Epithelial cell of prostate (primary cell): ENCODE measurements at regions not wholly inside any gene's neighbourhood (a gene's known extent, or its start where the extent isn't known, plus 50 kb on each side); places are given as distances from the start of the nearest gene placed in this dataset.
A peak's percentile ranks its signal among the peaks of the same experiment; 100 is the strongest.
"Not testable (repeated sequence)": the region's sequence is repeated elsewhere in the genome, so short reads cannot be mapped to it uniquely, and the experiment has no call there.

Source experiments
- DNase-seq: peaks from one replicate; pipeline ENCODE4 v3.0.0-alpha.2; 2011; ENCODE audit warnings: low read depth, low spot score
- H3K27ac ChIP-seq: fragments of 450-650 bp; 2 replicates; pipeline ENCODE4 v1.5.1; 2017; ENCODE audit warnings: mild to moderate bottlenecking

DNA sequence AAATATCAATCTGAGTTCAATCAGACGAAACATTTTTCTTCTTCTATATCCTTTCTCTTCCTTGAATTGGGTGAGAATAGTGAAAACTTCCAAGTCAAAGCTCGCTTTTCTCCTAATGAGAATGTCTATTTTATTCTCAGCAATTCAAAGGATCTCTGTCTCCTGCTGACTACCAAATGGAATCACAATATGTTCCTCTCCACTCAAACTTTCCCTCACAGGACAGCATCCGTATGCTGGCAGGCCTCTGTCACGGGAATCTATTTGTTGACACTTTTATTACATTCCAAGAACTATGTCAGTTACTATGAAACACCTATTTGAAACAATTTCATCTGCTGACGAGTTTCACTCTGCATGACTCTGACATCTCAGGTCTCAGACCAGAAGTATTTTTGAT lies 1196.6 kb downstream of the CDH11 start:
- H3K27ac ChIP-seq = no peak overlapping the region
- DNase-seq = no peak

DNA sequence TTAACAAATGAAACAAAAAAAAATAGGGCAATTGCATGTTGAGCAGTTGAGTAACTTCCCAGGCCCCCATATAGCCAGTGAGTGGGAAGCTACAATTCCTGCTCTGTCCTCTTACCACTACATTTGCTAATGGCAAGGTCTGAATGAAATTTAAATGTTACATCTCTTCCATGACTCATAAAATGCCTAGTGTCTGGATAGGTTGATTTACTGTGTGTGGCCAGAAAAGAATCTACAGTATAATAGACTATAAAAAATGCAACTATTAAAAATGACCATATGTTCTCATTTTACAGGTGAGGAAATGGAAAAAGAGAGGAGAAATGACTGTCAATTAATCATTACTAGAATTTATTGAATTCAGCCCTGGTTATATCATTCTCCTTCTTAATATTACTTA lies 1199.3 kb downstream of the CDH11 start:
- H3K27ac ChIP-seq = no peak overlapping the region
- DNase-seq = no peak

DNA sequence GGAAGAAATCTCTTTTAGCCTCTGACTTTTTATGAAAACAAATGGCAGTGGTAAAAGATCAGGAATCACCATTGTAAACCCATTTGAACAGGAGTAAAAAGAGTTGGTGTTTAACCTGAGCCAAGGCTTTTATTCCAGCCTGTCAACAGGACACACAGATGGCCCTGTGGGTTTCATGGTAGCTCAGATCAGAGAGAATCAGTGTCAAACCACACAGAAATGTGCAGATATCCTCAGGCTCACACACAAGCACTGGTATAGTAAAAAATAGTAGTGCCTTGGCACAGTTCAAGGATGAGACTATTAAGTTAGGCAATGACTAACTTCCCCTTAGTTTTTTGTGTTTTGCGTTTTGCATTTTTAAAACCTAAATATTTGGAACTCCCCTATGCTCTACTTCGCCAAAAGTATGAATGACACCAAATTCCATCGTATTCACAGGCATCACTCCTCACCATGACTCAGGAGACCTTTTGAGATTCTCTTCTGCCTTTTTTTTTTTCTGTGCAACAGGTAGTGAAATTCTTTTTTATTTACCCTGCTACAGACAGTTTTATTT lies 1200.0 kb downstream of the CDH11 start:
- no peak for DNase-seq

DNA sequence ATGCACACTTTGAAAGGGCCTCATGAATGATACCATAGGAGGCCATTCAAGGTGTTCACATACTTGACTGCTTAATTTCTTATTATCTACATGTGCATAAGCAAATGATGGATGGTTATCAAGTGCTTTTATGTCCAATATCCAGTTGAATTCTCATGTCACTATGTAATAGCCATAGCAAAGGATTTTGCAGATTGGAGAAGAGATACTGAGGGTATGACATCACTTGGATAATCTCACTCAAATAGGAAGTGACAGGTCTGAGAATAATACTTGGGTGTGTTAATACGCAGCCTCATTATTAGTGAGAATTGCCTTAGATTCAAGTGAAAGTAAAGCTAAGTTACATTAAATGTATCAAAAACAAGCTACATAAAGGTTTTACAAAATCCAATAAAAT lies 1208.6 kb downstream of the CDH11 start:
- H3K27ac ChIP-seq = no peak overlapping the region
- no peak for DNase-seq

More for the DNA sequence above, 1200.0 kb downstream of the CDH11 start:
- H3K27ac ChIP-seq = no peak overlapping the region

DNA sequence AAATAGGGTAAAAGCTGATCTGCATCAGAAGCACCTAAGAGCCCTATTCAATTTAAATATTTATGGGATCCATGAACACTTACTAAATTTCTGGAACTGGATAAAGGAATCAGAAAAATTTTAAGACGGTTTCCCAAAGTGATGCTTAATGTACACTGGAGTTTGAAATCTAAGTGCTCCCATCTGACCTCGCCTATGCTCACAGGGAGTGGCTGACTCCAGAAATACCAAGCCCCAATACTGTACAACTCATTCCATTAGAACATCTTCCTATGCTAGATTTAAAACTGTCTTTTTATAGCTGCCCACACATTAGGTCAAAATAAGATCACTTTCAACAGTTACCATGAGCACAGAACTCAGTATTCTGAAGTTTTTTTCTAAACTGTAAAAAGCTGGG lies 1214.6 kb downstream of the CDH11 start:
- DNase-seq = no peak
- H3K27ac ChIP-seq = no peak overlapping the region

DNA sequence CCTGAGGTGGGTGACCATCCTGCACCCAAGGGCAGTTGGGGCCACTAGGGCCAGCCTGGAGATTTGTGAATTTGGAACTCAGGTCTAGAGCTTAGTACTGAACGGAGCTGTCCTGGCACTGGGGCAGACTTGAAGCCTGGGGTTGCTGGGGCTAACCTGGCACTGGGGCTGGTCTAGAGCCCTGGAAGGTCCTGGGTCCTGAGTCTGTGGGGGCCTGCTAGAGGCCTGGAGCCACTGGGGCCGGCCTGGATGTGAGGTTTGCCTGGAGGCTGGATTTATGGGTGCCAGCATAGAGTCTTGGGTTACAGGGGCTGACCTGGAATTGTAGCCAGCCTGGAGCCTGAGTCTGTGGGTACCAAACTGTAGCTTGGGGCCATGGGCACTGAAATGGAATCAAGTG lies 1216.9 kb downstream of the CDH11 start:
- H3K27ac ChIP-seq = no peak overlapping the region
- no peak for DNase-seq

DNA sequence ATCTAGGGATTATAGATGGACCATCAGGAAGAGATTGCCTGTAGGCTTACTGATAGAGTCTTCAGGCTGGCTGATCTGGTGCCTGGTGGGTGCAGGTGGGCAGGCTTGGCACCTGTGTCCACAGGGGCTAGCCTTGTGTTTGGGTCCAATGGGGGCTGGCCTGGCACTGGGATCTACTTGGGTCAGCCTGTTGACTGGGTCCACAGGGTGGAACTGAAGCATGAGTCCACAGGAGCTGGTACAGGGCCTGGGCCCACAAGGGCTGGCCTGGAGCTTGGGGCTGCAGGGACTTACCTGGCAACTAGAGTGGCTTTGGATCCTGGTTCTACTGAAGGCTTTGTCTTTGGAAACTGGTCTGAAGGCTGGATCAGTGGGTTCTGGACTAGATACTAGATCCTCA lies 1217.7 kb downstream of the CDH11 start:
- no peak for DNase-seq
- H3K27ac ChIP-seq = no peak overlapping the region

DNA sequence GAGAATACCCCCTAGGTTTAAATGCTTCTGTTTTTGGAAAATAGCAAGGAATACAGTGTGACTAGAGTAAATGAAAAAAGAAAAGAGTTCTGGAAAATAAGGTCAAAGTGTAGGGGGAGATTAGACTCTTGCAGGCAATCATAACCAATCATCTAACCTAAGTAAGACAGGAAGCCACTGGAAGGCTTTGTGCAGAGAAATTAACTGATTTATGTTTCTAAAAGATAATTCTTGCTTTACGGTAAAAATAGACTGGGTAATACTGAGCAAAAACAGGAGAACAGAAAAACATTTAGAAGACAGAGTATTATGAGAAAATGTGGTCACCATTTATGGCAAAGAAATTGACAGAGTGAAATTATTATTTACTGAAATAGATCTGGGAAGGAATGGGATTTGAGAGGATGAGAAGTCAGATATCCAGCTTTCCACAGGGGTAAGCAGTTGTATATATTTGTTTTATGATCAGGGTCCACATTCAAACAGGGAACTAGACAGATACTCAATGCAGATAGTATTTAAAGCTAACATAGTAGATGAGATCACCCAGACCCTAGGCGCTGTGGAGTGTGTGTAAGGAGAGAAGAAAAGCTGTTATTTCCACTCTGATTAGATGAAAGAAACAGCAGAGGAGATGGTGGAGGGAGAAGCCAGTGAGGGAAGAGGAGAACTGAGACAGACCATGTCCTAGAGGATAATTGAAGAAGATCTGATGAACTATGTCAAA lies 1225.3 kb downstream of the CDH11 start:
- H3K27ac ChIP-seq = no peak overlapping the region
- no peak for DNase-seq

DNA sequence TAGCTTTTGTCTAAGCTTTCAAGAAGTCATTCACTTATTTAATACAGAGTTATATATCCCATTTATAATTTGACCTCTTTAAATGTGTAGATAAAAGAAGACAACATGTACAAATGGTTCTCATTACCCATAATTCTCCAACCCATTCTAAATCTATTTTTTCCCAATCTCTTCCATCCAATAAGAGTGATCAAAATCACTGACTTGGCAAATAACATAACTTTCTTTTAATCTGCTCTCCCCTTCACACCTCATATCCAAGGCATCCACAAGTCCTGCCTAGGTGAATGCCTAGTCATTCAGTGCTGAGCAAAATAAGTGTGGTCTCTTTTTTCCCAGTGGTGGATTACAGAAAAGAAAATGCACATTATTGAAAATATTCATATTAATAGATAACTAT lies 1231.1 kb downstream of the CDH11 start:
- no peak for DNase-seq

DNA sequence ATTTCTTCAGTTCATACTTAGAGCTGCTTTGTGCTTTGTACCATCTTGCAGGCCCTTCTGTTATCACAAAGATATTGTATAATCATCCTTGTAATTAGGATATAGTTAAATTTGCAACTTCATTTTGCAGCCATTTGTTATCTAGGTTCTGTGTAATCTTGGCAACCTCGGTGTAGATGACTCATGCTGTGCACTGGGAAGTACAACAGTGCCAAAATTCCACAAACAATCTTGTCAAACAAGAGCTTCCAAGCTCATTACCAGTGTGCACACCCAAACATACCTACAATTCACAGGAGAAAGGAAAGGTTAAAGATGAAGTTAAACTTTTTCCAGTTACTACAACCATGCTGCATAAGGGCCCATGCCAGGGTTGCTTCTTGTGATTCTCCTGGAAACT lies 1231.8 kb downstream of the CDH11 start:
- peak; percentile 34 for DNase-seq
- no peak overlapping the region for H3K27ac ChIP-seq

More for the DNA sequence above, 1231.1 kb downstream of the CDH11 start:
- no peak overlapping the region for H3K27ac ChIP-seq

DNA sequence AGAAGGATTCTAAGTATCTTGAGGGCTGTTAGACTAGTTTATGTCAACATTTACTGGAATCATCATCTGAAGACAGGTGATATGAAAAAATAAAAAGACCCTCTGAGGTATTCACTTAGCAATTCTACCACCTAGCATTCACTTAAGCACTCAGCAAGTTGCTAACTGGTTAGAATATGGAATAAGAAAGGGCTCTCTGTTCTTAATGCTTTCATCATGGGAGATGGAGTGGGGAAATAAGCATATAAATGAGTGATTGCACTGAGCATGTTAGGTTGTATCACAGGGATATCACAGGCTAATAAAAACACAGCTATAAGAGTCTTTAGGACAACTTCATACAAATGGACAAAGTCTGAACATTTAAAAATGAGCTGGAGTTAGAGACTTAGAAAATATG lies 1238.8 kb downstream of the CDH11 start:
- no peak overlapping the region for H3K27ac ChIP-seq
- DNase-seq = no peak

DNA sequence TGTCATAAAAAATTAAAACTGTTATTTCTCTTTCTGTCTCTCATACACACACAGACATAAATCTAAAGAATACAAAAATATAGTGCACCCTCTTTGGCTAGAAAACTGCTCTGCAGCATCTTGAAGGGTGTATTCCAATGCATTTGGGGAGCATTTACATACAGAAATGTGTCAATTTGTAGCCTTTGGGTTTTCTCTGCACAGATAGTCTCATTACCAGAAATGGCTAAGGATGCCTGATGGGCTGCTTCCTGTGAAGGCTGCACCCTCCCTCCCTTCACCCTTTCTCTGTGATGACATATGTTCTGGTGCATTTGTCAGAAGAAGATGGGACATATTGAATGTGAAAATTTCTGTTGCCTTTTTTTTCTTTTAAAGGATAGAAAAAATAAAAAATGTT lies 1239.3 kb downstream of the CDH11 start:
- DNase-seq = no peak

DNA sequence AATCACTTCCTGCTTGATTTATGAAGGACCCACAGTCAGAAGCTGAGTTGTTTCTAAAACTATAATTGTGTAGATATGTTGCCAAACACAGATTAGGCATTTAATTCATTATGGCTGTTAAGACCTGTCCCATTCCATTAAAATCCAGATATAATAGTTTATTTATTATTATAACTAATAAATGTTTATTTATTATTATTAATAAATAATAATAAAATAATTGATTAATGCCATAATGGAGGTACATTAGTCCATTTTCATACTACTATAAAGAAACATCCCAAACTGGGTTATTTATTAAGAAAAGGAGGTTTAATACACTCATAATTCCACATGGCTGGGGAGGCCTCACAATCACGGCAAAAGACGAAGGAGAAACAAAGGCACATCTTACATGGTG lies 1240.9 kb downstream of the CDH11 start:
- no peak for DNase-seq
- no peak overlapping the region for H3K27ac ChIP-seq

More for the DNA sequence above, 1239.3 kb downstream of the CDH11 start:
- H3K27ac ChIP-seq = no peak overlapping the region

DNA sequence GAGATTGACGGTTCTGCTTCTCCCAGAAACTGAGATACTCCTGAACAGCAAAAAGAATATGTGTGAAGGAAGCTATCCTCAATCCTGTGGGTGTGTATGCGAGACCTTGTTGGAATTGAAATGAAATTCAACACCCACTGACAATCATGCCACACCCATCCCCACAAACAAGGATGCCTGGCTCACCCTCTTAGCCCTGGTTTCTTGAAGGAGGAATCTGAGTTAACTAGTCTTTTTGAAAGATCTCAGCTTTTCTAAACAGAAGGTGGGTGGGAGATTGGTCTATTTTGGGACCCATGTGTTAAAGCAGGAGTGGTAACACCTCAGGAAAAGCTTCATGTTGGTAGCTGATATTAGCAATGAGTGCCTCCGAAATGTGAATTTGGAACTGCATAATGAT lies 1244.5 kb downstream of the CDH11 start:
- H3K27ac ChIP-seq = no peak overlapping the region
- DNase-seq = no peak

DNA sequence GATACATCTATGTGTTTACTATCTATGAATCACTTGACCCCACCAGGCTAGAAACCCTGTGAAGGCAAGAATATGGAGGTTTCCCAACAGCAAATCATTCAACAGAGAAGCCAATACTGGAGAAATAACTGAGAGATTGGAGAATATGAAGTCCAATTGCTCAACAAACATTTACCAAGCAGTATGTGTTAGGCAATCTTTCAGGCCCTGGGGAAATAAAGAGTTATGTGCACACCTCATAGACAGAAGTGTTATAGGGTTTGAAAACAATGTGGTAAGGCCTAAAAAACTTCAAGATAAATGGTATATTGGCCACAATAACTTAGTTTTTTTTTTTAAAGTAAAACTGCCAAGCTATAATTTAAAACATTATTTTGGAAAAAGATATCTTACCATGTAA lies 1245.8 kb downstream of the CDH11 start:
- H3K27ac ChIP-seq = no peak overlapping the region
- DNase-seq = no peak

DNA sequence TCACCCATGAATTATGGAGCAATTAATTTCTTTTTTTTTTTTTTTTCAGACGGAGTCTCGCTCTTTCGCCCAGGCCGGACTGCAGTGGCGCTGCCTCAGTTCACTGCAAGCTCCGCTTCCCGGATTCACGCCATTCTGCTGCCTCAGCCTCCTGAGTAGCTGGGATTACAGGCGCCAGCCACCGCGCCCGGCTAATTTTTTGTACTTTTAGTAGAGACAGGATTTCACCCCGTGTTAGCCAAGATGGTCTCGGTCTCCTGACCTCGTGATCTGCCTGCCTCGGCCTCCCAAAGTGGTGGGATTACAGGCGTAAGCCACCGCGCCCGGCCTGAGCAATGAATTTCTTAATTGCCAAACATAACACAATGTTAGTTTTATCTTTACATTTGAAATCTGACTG lies 1261.2 kb downstream of the CDH11 start:
- DNase-seq, H3K27ac ChIP-seq: not testable (repeated sequence)

DNA sequence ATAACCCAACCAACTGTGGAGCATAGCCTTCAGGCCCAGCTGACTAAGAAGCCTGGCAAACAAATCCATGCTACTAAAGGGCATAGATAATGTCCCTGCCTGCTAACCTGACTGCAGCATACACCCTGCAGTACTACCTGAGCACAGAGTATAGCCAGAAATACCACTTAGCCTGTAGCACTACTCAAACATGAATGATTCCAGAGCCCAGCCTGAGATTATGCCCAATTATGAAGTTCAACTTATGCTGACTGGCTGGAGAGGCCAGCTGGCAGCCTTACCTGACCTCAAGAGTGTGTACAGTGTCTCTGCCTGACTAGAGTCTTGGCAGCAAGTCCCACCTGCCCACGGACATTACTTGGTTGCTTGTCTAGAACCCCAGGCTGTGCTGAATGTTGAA lies 1265.3 kb downstream of the CDH11 start:
- no peak overlapping the region for H3K27ac ChIP-seq
- DNase-seq = no peak

DNA sequence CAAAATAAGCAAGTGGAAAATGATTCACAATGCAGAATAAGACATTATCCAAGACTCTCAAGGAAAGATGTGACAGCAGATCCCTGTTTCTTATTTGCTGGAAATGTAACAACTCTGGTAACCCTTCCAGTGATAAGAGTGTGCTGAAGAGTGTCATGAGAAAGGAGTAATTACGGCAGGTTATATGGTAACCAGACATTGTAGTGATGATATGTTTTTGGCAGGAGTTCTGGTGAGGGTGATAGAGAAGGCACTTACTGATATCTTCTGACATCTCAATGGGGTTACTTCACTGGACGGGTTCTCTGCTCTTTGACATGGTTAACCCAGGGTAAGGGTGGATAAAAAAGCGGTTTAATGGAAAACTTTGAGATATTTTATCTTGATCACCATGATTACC lies 1270.9 kb downstream of the CDH11 start:
- DNase-seq = no peak
- H3K27ac ChIP-seq = no peak overlapping the region

DNA sequence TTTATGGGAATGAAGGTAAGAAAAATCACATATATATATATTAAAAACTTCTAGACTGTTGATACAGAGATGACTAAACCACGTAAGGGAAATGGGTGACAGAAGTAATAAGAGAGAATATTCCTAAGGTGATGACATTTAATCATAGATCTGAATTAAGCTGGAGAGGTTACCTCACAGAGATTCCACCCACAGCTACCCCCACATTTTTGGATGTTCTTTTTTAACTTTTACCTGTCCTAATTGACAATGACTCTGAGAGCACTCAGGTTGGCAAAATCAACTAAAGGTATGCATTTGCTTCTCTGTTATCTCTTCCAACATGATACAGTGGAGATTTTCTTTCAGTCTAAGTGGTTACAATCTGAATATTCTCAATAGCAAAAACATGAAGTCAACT lies 1280.6 kb downstream of the CDH11 start:
- H3K27ac ChIP-seq = no peak overlapping the region
- no peak for DNase-seq

DNA sequence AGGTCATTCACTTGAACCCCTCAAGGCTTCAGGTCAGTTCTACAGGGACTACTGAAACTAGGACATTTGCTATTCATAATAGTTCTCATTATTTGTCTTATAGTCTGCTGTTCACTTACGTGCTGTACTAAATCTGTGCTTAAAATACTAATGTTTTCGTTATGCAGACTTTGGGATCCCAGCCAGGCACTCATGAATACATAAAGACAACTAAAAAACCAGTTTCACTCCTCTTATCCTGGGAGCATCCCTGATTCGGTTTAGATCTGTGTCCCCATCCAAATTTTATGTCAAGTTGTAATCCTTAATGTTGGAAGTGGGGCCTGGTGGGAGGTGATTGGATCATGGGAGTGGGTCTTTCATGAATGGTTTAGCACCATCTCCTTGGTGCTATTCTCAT lies 1291.8 kb downstream of the CDH11 start:
- no peak overlapping the region for H3K27ac ChIP-seq
- no peak for DNase-seq

DNA sequence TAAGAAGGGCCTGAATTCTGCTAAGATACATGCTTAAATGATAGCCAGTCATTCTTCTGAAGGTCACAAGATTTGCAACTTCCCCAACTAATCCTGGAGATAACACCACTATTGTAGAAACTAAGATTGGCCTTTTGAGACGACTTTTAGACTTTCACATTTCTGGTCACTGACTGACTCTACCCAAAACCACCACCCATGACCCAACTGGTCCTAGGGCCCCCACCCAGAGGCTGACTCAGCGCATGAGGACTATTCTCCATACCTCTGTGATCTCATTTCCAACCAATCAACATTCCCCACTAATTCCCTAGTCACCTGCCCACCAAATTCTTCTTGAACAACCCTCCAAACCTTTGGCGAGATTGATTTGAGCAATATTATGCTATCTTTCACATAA lies 1299.0 kb downstream of the CDH11 start:
- no peak for DNase-seq

DNA sequence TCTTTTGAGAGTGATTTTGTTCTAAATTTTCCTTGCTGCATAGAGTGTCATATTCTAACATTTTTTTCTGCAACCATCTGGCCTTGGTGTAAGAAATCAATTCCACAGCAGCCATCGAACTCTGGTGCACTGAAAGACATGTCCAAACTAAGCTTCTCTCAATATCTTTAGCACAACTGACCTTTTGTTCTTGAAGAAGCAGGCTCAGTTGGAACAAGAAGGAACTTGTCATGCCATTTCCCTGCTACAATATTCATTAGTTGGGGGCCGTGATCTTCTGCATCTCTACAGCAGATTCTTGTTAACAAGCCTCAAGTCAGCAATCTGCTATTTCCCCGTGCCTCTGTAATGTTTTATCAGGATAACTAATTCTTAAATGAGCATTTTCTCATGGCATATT lies 1305.6 kb downstream of the CDH11 start:
- DNase-seq = no peak
- peak overlapping the region; percentile 3 for H3K27ac ChIP-seq

More for the DNA sequence above, 1299.0 kb downstream of the CDH11 start:
- no peak overlapping the region for H3K27ac ChIP-seq
